ENCODE measurements at regions not wholly inside any gene's neighbourhood (a gene's known extent, or its start where the extent isn't known, plus 50 kb on each side); places are given as distances from the start of the nearest gene placed in this dataset.

- ChIA-PET CTCF (no interaction called here), POLR2A (no interaction called here)
- Histone ChIP-seq H3K4me1 (ENCODE audit: control insufficient read depth in 1 of 2, extremely low read depth in 1 of 2, insufficient read depth in 2 of 2, low read length in 2 of 2) (no peaks in the 10 kb centered on the region), H3K4me3 (ENCODE audit: control insufficient read depth in 1 of 2, extremely low read depth in 1 of 2, low read length in 1 of 2) (no peak overlapping the region), H3K36me3 (ENCODE audit: control insufficient read depth in 2 of 2, extremely low read depth in 1 of 2, insufficient read depth in 1 of 2, low read length in 1 of 2) (no peaks in the 10 kb centered on the region), H3K27me3 (replicated peaks in 1 of 2; ENCODE audit: control insufficient read depth in 2 of 2, extremely low read depth in 1 of 2, insufficient read depth in 2 of 2, low read length in 1 of 2) (no peaks in the 10 kb centered on the region), H3K27ac (ENCODE audit: low read length) (no peak overlapping the region), H3K9me3 (no peaks in the 10 kb centered on the region)
- no peaks in the 10 kb centered on the region for H3K27me3 Mint-ChIP-seq
- H3K4me3 Mint-ChIP-seq: no peak overlapping the region
- H3K36me3 Mint-ChIP-seq: no peaks in the 10 kb centered on the region
- 17% methylated on average over 1 of the region's 4 CpGs for WGBS (ENCODE audit: insufficient coverage)
- no peak for ATAC-seq (replicated peaks in 1 of 4)
- H3K4me1 Mint-ChIP-seq: no peaks in the 10 kb centered on the region
- H3K27ac Mint-ChIP-seq: no peak overlapping the region
- no peak for DNase-seq
- H3K9me3 Mint-ChIP-seq: peaks cover 0 to 8% (median 3%) of the 10 kb centered on the region in 3 donors
Observed at GRCh38 chr6:10297832-10298231, 117.0 kb downstream of the TFAP2A start.

GRCh38 chr6:10278746-10279145 lies 136.1 kb downstream of the TFAP2A start:
- no peaks in the 10 kb centered on the region for H3K36me3 Mint-ChIP-seq
- no peak overlapping the region for H3K4me3 ChIP-seq (ENCODE audit: control insufficient read depth in 1 of 2, extremely low read depth in 1 of 2, low read length in 1 of 2)
- H3K9me3 ChIP-seq: no peaks in the 10 kb centered on the region
- no peaks in the 10 kb centered on the region for H3K27me3 ChIP-seq (replicated peaks in 1 of 2; ENCODE audit: control insufficient read depth in 2 of 2, extremely low read depth in 1 of 2, insufficient read depth in 2 of 2, low read length in 1 of 2)
- H3K27ac ChIP-seq (ENCODE audit: low read length): no peak overlapping the region
- H3K27ac Mint-ChIP-seq: no peak overlapping the region
- DNase-seq (no peak), ATAC-seq (replicated peaks in 1 of 4) (no peak)
- no peaks in the 10 kb centered on the region for H3K4me1 ChIP-seq (ENCODE audit: control insufficient read depth in 1 of 2, extremely low read depth in 1 of 2, insufficient read depth in 2 of 2, low read length in 2 of 2)
- H3K9me3 Mint-ChIP-seq: peaks cover 0 to 7% (median 2%) of the 10 kb centered on the region in 3 donors
- no peak overlapping the region for H3K4me3 Mint-ChIP-seq
- no peaks in the 10 kb centered on the region for H3K4me1 Mint-ChIP-seq
- H3K27me3 Mint-ChIP-seq: no peaks in the 10 kb centered on the region
- POLR2A ChIA-PET: no interaction called here
- no peaks in the 10 kb centered on the region for H3K36me3 ChIP-seq (ENCODE audit: control insufficient read depth in 2 of 2, extremely low read depth in 1 of 2, insufficient read depth in 1 of 2, low read length in 1 of 2)
- CTCF ChIA-PET: no interaction called here

GRCh38 chr6:10276660-10277287 lies 138.1 kb downstream of the TFAP2A start:
- Histone ChIP-seq H3K36me3 (ENCODE audit: control insufficient read depth in 2 of 2, extremely low read depth in 1 of 2, insufficient read depth in 1 of 2, low read length in 1 of 2) (no peaks in the 10 kb centered on the region), H3K27me3 (replicated peaks in 1 of 2; ENCODE audit: control insufficient read depth in 2 of 2, extremely low read depth in 1 of 2, insufficient read depth in 2 of 2, low read length in 1 of 2) (no peaks in the 10 kb centered on the region), H3K4me3 (ENCODE audit: control insufficient read depth in 1 of 2, extremely low read depth in 1 of 2, low read length in 1 of 2) (no peak overlapping the region), H3K9me3 (no peaks in the 10 kb centered on the region), H3K4me1 (ENCODE audit: control insufficient read depth in 1 of 2, extremely low read depth in 1 of 2, insufficient read depth in 2 of 2, low read length in 2 of 2) (no peaks in the 10 kb centered on the region), H3K27ac (ENCODE audit: low read length) (no peak overlapping the region)
- H3K36me3 Mint-ChIP-seq: no peaks in the 10 kb centered on the region
- ATAC-seq (replicated peaks in 1 of 4) (no peak), DNase-seq (no peak)
- H3K27me3 Mint-ChIP-seq: peaks cover 0 to 4% of the 10 kb centered on the region in 2 donors
- peaks cover 0 to 4% (median 2%) of the 10 kb centered on the region in 3 donors for H3K9me3 Mint-ChIP-seq
- ChIA-PET POLR2A (no interaction called here), CTCF (no interaction called here)
- H3K4me3 Mint-ChIP-seq: no peak overlapping the region
- no peak overlapping the region for H3K27ac Mint-ChIP-seq
- H3K4me1 Mint-ChIP-seq: no peaks in the 10 kb centered on the region
- 76% methylated on average over 3 of the region's 3 CpGs for WGBS (ENCODE audit: insufficient coverage)

- H3K36me3 ChIP-seq (ENCODE audit: control insufficient read depth in 2 of 2, extremely low read depth in 1 of 2, insufficient read depth in 1 of 2, low read length in 1 of 2): no peaks in the 10 kb centered on the region
- no peaks in the 10 kb centered on the region for H3K36me3 Mint-ChIP-seq
- DNase-seq (no peak), ATAC-seq (replicated peaks in 1 of 4) (no peak)
- ChIA-PET POLR2A (no interaction called here), CTCF (no interaction called here)
- no peak overlapping the region for H3K4me3 ChIP-seq (ENCODE audit: control insufficient read depth in 1 of 2, extremely low read depth in 1 of 2, low read length in 1 of 2)
- no peak overlapping the region for H3K27ac Mint-ChIP-seq
- H3K4me1 ChIP-seq (ENCODE audit: control insufficient read depth in 1 of 2, extremely low read depth in 1 of 2, insufficient read depth in 2 of 2, low read length in 2 of 2): no peaks in the 10 kb centered on the region
- no CpG with 5 or more reads among the region's 2 CpGs for whole genome bisulfite sequencing (ENCODE audit: insufficient coverage)
- H3K9me3 Mint-ChIP-seq: peaks cover 0 to 4% (median 2%) of the 10 kb centered on the region in 3 donors
- H3K4me1 Mint-ChIP-seq: no peaks in the 10 kb centered on the region
- H3K4me3 Mint-ChIP-seq: no peak overlapping the region
- H3K27me3 ChIP-seq (replicated peaks in 1 of 2; ENCODE audit: control insufficient read depth in 2 of 2, extremely low read depth in 1 of 2, insufficient read depth in 2 of 2, low read length in 1 of 2): no peaks in the 10 kb centered on the region
- H3K27me3 Mint-ChIP-seq: peaks cover 0 to 6% of the 10 kb centered on the region in 2 donors
- no peak overlapping the region for H3K27ac ChIP-seq (ENCODE audit: low read length)
- no peaks in the 10 kb centered on the region for H3K9me3 ChIP-seq
Observed at GRCh38 chr6:10276106-10276505, 138.8 kb downstream of the TFAP2A start.

- CTCF ChIA-PET: no interaction called here
Observed at GRCh38 chr6:10272591-10272990, 142.3 kb downstream of the TFAP2A start.

GRCh38 chr6:10271982-10272381 lies 142.9 kb downstream of the TFAP2A start:
- no peaks in the 10 kb centered on the region for H3K36me3 Mint-ChIP-seq
- 80% methylated on average over 1 of the region's 1 CpG for WGBS (ENCODE audit: insufficient coverage)
- CTCF ChIA-PET: no interaction called here
- ATAC-seq (replicated peaks in 1 of 4) (no peak), DNase-seq (no peak)
- H3K27ac Mint-ChIP-seq: no peak overlapping the region
- no peaks in the 10 kb centered on the region for H3K9me3 ChIP-seq
- H3K4me3 Mint-ChIP-seq: no peak overlapping the region
- H3K4me1 ChIP-seq (ENCODE audit: control insufficient read depth in 1 of 2, extremely low read depth in 1 of 2, insufficient read depth in 2 of 2, low read length in 2 of 2): no peaks in the 10 kb centered on the region
- H3K36me3 ChIP-seq (ENCODE audit: control insufficient read depth in 2 of 2, extremely low read depth in 1 of 2, insufficient read depth in 1 of 2, low read length in 1 of 2): no peaks in the 10 kb centered on the region
- peaks cover 7 to 14% of the 10 kb centered on the region in 2 donors for H3K27me3 Mint-ChIP-seq
- H3K27me3 ChIP-seq (replicated peaks in 1 of 2; ENCODE audit: control insufficient read depth in 2 of 2, extremely low read depth in 1 of 2, insufficient read depth in 2 of 2, low read length in 1 of 2): peaks cover 7 to 9% of the 10 kb centered on the region in 2 experiments
- no peak overlapping the region for H3K4me3 ChIP-seq (ENCODE audit: control insufficient read depth in 1 of 2, extremely low read depth in 1 of 2, low read length in 1 of 2)
- H3K4me1 Mint-ChIP-seq: no peaks in the 10 kb centered on the region
- POLR2A ChIA-PET: no interaction called here
- H3K9me3 Mint-ChIP-seq: no peaks in the 10 kb centered on the region
- H3K27ac ChIP-seq (ENCODE audit: low read length): no peak overlapping the region

More at GRCh38 chr6:10272591-10272990, 142.3 kb downstream of the TFAP2A start:
- Mint-ChIP-seq H3K4me3 (no peak overlapping the region), H3K27ac (no peak overlapping the region), H3K27me3 (peaks cover 7 to 14% of the 10 kb centered on the region in 2 donors), H3K4me1 (no peaks in the 10 kb centered on the region), H3K36me3 (no peaks in the 10 kb centered on the region), H3K9me3 (no peaks in the 10 kb centered on the region)
- no peaks in the 10 kb centered on the region for H3K36me3 ChIP-seq (ENCODE audit: control insufficient read depth in 2 of 2, extremely low read depth in 1 of 2, insufficient read depth in 1 of 2, low read length in 1 of 2)
- POLR2A ChIA-PET: no interaction called here
- ATAC-seq (replicated peaks in 1 of 4) (no peak), DNase-seq (no peak)
- H3K27ac ChIP-seq (ENCODE audit: low read length): no peak overlapping the region
- no peak overlapping the region for H3K4me3 ChIP-seq (ENCODE audit: control insufficient read depth in 1 of 2, extremely low read depth in 1 of 2, low read length in 1 of 2)
- peaks cover 7 to 9% of the 10 kb centered on the region in 2 experiments for H3K27me3 ChIP-seq (replicated peaks in 1 of 2; ENCODE audit: control insufficient read depth in 2 of 2, extremely low read depth in 1 of 2, insufficient read depth in 2 of 2, low read length in 1 of 2)
- no peaks in the 10 kb centered on the region for H3K4me1 ChIP-seq (ENCODE audit: control insufficient read depth in 1 of 2, extremely low read depth in 1 of 2, insufficient read depth in 2 of 2, low read length in 2 of 2)
- H3K9me3 ChIP-seq: no peaks in the 10 kb centered on the region
- WGBS (ENCODE audit: insufficient coverage): 67% methylated on average over 1 of the region's 2 CpGs
